ENCODE measurements at regions not wholly inside any gene's neighbourhood (a gene's known extent, or its start where the extent isn't known, plus 50 kb on each side); places are given as distances from the start of the nearest gene placed in this dataset.

GRCh38 chr5:173808079-173808808, 79.9 kb upstream of the CPEB4 start:
- no peak for DNase-seq

- no peak for DNase-seq
Measured at GRCh38 chr5:173809014-173809413, 79.1 kb upstream of the CPEB4 start.

- no peak for DNase-seq
Measured at GRCh38 chr5:173812811-173813550, 75.2 kb upstream of the CPEB4 start.

- DNase-seq, result no peak
Measured at GRCh38 chr5:173814053-173814452, 74.1 kb upstream of the CPEB4 start.

GRCh38 chr5:173815571-173815970, 72.6 kb upstream of the CPEB4 start:
- DNase-seq, result no peak

GRCh38 chr5:173816728-173817127, 71.4 kb upstream of the CPEB4 start:
- DNase-seq, result no peak

- no peak for DNase-seq
Measured at GRCh38 chr5:173817561-173817960, 70.6 kb upstream of the CPEB4 start.

- DNase-seq, result no peak
Measured at GRCh38 chr5:173819521-173819920, 68.6 kb upstream of the CPEB4 start.

- no peak for DNase-seq
Measured at GRCh38 chr5:173823274-173823644, 64.9 kb upstream of the CPEB4 start.

- no peak for DNase-seq
Measured at GRCh38 chr5:173823721-173824567, 64.2 kb upstream of the CPEB4 start.

GRCh38 chr5:173825215-173825865, 62.8 kb upstream of the CPEB4 start:
- DNase-seq, result no peak

- no peak for DNase-seq
Measured at GRCh38 chr5:173826086-173826427, 62.1 kb upstream of the CPEB4 start.

- DNase-seq, result no peak
Measured at GRCh38 chr5:173826428-173827350, 61.5 kb upstream of the CPEB4 start.

- no peak for DNase-seq
Measured at GRCh38 chr5:173828952-173829351, 59.2 kb upstream of the CPEB4 start.

- DNase-seq, result no peak
Measured at GRCh38 chr5:173829826-173830225, 58.3 kb upstream of the CPEB4 start.

- DNase-seq, result no peak
Measured at GRCh38 chr5:173830421-173830820, 57.7 kb upstream of the CPEB4 start.

- no peak for DNase-seq
Measured at GRCh38 chr5:173831196-173831914, 56.8 kb upstream of the CPEB4 start.

- DNase-seq, result no peak
Measured at GRCh38 chr5:173832386-173832785, 55.8 kb upstream of the CPEB4 start.

GRCh38 chr5:173833196-173833985, 54.8 kb upstream of the CPEB4 start:
- no peak for DNase-seq

- DNase-seq, result no peak
Measured at GRCh38 chr5:173834071-173834771, 53.9 kb upstream of the CPEB4 start.

All from activated T-cell treated with anti-CD3 and anti-CD28 coated beads, Interleukin-2, amount 50 U/mL, for 48 hours (primary cell).